Fibroblast of skin of left biceps (primary cell): ENCODE measurements at regions not wholly inside any gene's neighbourhood (a gene's known extent, or its start where the extent isn't known, plus 50 kb on each side); places are given as distances from the start of the nearest gene placed in this dataset.

Source experiments
- DNase-seq, 2 experiments: peaks; one replicate each; pipeline ENCODE4 v3.0.0-alpha.2; 2013; ENCODE audit warnings: low read depth in 2 of 2

GRCh38 chr12:83386527-83387264, 700.0 kb downstream of the TMTC2 start:
- DNase-seq: no peak

- no peak for DNase-seq
These were observed 691.6 kb downstream of the TMTC2 start for GRCh38 chr12:83378186-83378727.

GRCh38 chr12:83365317-83365716, 678.6 kb downstream of the TMTC2 start:
- DNase-seq: no peak

GRCh38 chr12:83361475-83361874, 674.8 kb downstream of the TMTC2 start:
- DNase-seq: no peak

- DNase-seq: peak in 1 of 2 experiments; percentile 2
These were observed 674.4 kb downstream of the TMTC2 start for GRCh38 chr12:83361071-83361470.

- no peak for DNase-seq
These were observed 663.4 kb downstream of the TMTC2 start for GRCh38 chr12:83349907-83350611.

GRCh38 chr12:83346333-83346732, 659.6 kb downstream of the TMTC2 start:
- no peak for DNase-seq

GRCh38 chr12:83343767-83344166, 657.1 kb downstream of the TMTC2 start:
- no peak for DNase-seq

GRCh38 chr12:83335748-83336147, 649.0 kb downstream of the TMTC2 start:
- DNase-seq: no peak

GRCh38 chr12:83326666-83327065, 640.0 kb downstream of the TMTC2 start:
- no peak for DNase-seq

- no peak for DNase-seq
These were observed 637.2 kb downstream of the TMTC2 start for GRCh38 chr12:83323866-83324265.

- DNase-seq: peak in 1 of 2 experiments; percentile 3
These were observed 636.1 kb downstream of the TMTC2 start for GRCh38 chr12:83322809-83323208.

GRCh38 chr12:83321971-83322370, 635.3 kb downstream of the TMTC2 start:
- no peak for DNase-seq

GRCh38 chr12:83320350-83320749, 633.6 kb downstream of the TMTC2 start:
- DNase-seq: no peak

- peak; percentile 50 to 53 for DNase-seq
These were observed 631.8 kb downstream of the TMTC2 start for GRCh38 chr12:83318386-83319098.

GRCh38 chr12:83317595-83317994, 630.9 kb downstream of the TMTC2 start:
- no peak for DNase-seq

- no peak for DNase-seq
These were observed 627.1 kb downstream of the TMTC2 start for GRCh38 chr12:83313827-83314226.

GRCh38 chr12:83313322-83313721, 626.6 kb downstream of the TMTC2 start:
- no peak for DNase-seq

GRCh38 chr12:83276904-83277303, 590.2 kb downstream of the TMTC2 start:
- no peak for DNase-seq

GRCh38 chr12:83271201-83271600, 584.5 kb downstream of the TMTC2 start:
- DNase-seq: no peak

- no peak for DNase-seq
These were observed 579.1 kb downstream of the TMTC2 start for GRCh38 chr12:83265808-83266207.

- DNase-seq: no peak
These were observed 575.3 kb downstream of the TMTC2 start for GRCh38 chr12:83261998-83262397.
